ENCODE measurements at regions not wholly inside any gene's neighbourhood (a gene's known extent, or its start where the extent isn't known, plus 50 kb on each side); places are given as distances from the start of the nearest gene placed in this dataset.

DNA sequence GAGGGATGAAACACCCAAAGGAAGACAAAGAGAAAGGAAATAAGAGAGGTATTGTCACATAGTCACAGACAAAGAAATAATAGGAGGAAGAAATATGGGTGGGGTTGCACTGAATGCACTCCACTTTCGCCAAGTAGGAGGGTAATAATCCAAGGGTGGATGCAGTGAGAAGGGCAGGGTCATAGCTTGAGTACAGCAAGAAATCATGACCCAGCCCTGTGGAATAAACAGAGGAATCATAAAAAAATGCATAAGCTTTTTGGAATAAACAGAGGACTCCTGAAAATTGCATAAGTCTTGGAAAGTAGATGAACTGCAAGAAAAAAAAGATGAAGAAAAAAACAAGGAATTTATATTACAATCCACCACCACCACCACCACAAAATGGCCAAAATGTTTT lies 53.1 kb upstream of the CD55 start:
- no peaks in the 10 kb centered on the region for H3K9me1 ChIP-seq (ENCODE audit: insufficient read depth, low read length)
- no peaks in the 10 kb centered on the region for H4K20me1 ChIP-seq (ENCODE audit: insufficient read depth, low read length)
- H2BK5ac ChIP-seq (ENCODE audit: low read depth, low read length, poor library complexity, severe bottlenecking) = no peak overlapping the region
- no peak overlapping the region for H3K9ac ChIP-seq (ENCODE audit: low read depth, low read length)
- POLR2A ChIA-PET (ENCODE audit: unreplicated experiment) = no interaction called here
- no peak overlapping the region for H2AK5ac ChIP-seq (ENCODE audit: low read depth, low read length)
- intact Hi-C loops (cut with micrococcal nuclease) (no loop called here), dilution Hi-C loops (cut with HindIII; ENCODE audit: low sequenced_read_pairs, unreplicated experiment) (no loop called here), in situ Hi-C loops (cut with MboI; ENCODE audit: low sequenced_read_pairs) (no loop called here)
- no peak overlapping the region for H3K18ac ChIP-seq (ENCODE audit: low read depth, low read length)
- no peaks in the 10 kb centered on the region for H3K36me3 ChIP-seq (ENCODE audit: control insufficient read depth, insufficient read depth, low read length)
- H3K79me1 ChIP-seq (ENCODE audit: low read depth in 1 of 2, low read length in 2 of 2) = no peaks in the 10 kb centered on the region
- no peak overlapping the region for H3K4me2 ChIP-seq (ENCODE audit: low read depth, low read length)
- no peaks in the 10 kb centered on the region for H3K9me3 ChIP-seq (ENCODE audit: control insufficient read depth, insufficient read depth, low read length)
- CTCF ChIA-PET = no interaction called here
- ATAC-seq (ENCODE audit: low read depth) = peak; percentile 54
- H3K14ac ChIP-seq (replicated peaks; ENCODE audit: low read depth, low read length) = no peak overlapping the region
- H3K27ac ChIP-seq (ENCODE audit: insufficient read depth, low read length) = no peak overlapping the region
- no peak overlapping the region for H2BK120ac ChIP-seq (ENCODE audit: low read depth, low read length)
- BruUV-seq (replicated peaks) = no TSS peak
- no peak overlapping the region for H3K23ac ChIP-seq (ENCODE audit: low read depth, low read length)
- no peak overlapping the region for H2AK9ac ChIP-seq (replicated peaks; ENCODE audit: low read depth, low read length, poor library complexity)
- no CpG with 5 or more reads among the region's 1 CpG for WGBS, 2 experiments (ENCODE audit: extremely low coverage in 2 of 2, insufficient read length in 1 of 2)
- TF ChIP-seq, protein P1, sequence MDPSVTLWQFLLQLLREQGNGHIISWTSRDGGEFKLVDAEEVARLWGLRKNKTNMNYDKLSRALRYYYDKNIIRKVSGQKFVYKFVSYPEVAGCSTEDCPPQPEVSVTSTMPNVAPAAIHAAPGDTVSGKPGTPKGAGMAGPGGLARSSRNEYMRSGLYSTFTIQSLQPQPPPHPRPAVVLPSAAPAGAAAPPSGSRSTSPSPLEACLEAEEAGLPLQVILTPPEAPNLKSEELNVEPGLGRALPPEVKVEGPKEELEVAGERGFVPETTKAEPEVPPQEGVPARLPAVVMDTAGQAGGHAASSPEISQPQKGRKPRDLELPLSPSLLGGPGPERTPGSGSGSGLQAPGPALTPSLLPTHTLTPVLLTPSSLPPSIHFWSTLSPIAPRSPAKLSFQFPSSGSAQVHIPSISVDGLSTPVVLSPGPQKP (IDR thresholded peaks at IDR 0.05; ENCODE audit: borderline replicate concordance, low read depth, low read length) = no peak
- TF ChIP-seq RCOR1 (IDR thresholded peaks at IDR 0.05; ENCODE audit: insufficient replicate concordance, low read length) (no peak), CEBPB (IDR thresholded peaks at IDR 0.05; ENCODE audit: low read depth, low read length) (no peak), RFX5 (IDR thresholded peaks at IDR 0.05; ENCODE audit: low read depth, low read length) (no peak), MAZ (IDR thresholded peaks at IDR 0.05; ENCODE audit: borderline replicate concordance, low read depth, low read length) (no peak), NFE2L2 (IDR thresholded peaks at IDR 0.05; ENCODE audit: low read depth, low read length) (no peak)
- TF ChIP-seq, protein P2, sequence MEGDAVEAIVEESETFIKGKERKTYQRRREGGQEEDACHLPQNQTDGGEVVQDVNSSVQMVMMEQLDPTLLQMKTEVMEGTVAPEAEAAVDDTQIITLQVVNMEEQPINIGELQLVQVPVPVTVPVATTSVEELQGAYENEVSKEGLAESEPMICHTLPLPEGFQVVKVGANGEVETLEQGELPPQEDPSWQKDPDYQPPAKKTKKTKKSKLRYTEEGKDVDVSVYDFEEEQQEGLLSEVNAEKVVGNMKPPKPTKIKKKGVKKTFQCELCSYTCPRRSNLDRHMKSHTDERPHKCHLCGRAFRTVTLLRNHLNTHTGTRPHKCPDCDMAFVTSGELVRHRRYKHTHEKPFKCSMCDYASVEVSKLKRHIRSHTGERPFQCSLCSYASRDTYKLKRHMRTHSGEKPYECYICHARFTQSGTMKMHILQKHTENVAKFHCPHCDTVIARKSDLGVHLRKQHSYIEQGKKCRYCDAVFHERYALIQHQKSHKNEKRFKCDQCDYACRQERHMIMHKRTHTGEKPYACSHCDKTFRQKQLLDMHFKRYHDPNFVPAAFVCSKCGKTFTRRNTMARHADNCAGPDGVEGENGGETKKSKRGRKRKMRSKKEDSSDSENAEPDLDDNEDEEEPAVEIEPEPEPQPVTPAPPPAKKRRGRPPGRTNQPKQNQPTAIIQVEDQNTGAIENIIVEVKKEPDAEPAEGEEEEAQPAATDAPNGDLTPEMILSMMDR (conservative IDR thresholded peaks at IDR 0.05; ENCODE audit: low read depth, low read length) = no peak
- H2BK15ac ChIP-seq (ENCODE audit: low read depth, low read length) = no peak overlapping the region
- no peak overlapping the region for H2BK20ac ChIP-seq (ENCODE audit: low read depth, low read length)
- no peak overlapping the region for H2AFZ ChIP-seq (replicated peaks; ENCODE audit: low read length, poor library complexity)
- peaks cover 2% of the 10 kb centered on the region; the same call in 1 of the 2 replicates for H3K27me3 ChIP-seq (ENCODE audit: control insufficient read depth, insufficient read depth, low read length)
- H3K56ac ChIP-seq (ENCODE audit: extremely low read depth, insufficient read depth, low read length) = no peak overlapping the region
- no peak overlapping the region for H3K4ac ChIP-seq (ENCODE audit: low read depth, low read length)
- no peak overlapping the region for H4K5ac ChIP-seq (ENCODE audit: low read depth, low read length)
- no peaks in the 10 kb centered on the region for H3K4me1 ChIP-seq (ENCODE audit: control insufficient read depth, insufficient read depth, low read length)
- no peak overlapping the region for H3K4me3 ChIP-seq (ENCODE audit: insufficient read depth, low read depth, low read length)
- no peak overlapping the region for H4K91ac ChIP-seq (ENCODE audit: insufficient read depth, low read depth, low read length)
- H4K8ac ChIP-seq (ENCODE audit: low read depth in 2 of 2, low read length in 2 of 2) = no peak overlapping the region
- no peak for DNase-seq
